HCT116 (cell line): ENCODE measurements at regions not wholly inside any gene's neighbourhood (a gene's known extent, or its start where the extent isn't known, plus 50 kb on each side); places are given as distances from the start of the nearest gene placed in this dataset.

Source experiments
- CEBPB ChIP-seq: IDR thresholded peaks from 2 replicates; pipeline ENCODE4 v1.6.1; 2012; ENCODE audit warnings: low read depth
- EGR1 ChIP-seq: IDR thresholded peaks from 2 replicates; pipeline ENCODE4 v1.6.1; 2012; ENCODE audit warnings: low read depth
- EZH2 ChIP-seq: fragments of 200-600 bp; sonication (generic); IDR thresholded peaks from 2 replicates; pipeline ENCODE4 v1.6.1; 2017; ENCODE audit warnings: antibody characterized with exemption, mixed run types
- EZH2phosphoT487 ChIP-seq: fragments of 200-600 bp; IDR thresholded peaks from 2 replicates; pipeline ENCODE4 v1.6.1; 2018; ENCODE audit warnings: antibody characterized with exemption, borderline replicate concordance
- POLR2A ChIP-seq: IDR thresholded peaks from 2 replicates; pipeline ENCODE4 v1.7.0; 2011; ENCODE audit warnings: borderline replicate concordance; ENCODE audit not compliant: insufficient read depth, insufficient read length; ENCODE audit errors: extremely low read depth
- SRF ChIP-seq: IDR thresholded peaks from 2 replicates; pipeline ENCODE4 v1.6.1; 2012; ENCODE audit warnings: low read depth
- YY1 ChIP-seq: IDR thresholded peaks from 2 replicates; pipeline ENCODE4 v1.6.1; 2011; ENCODE audit warnings: low read length, low read depth, moderate library complexity, mild to moderate bottlenecking; ENCODE audit not compliant: insufficient replicate concordance; ENCODE audit errors: extremely low read depth
- TF ChIP-seq, protein P1 (sequence below), 3 experiments: fragments of 200-600 bp in 1 of 3; sonication (generic) in 1 of 3; IDR thresholded peaks in 2 of 3; conservative IDR thresholded peaks in 1 of 3; 2 replicates each; pipeline ENCODE4 v1.5.1; 2012 to 2017; ENCODE audit warnings: low read depth in 2 of 3, low read length in 2 of 3, antibody characterized with exemption in 1 of 3, borderline replicate concordance in 1 of 3, control low read depth in 1 of 3, mild to moderate bottlenecking in 1 of 3, mixed read lengths in 1 of 3, mixed run types in 1 of 3, moderate library complexity in 1 of 3; ENCODE audit not compliant: insufficient read depth in 1 of 3
- TF ChIP-seq, protein P2 (sequence below): IDR thresholded peaks from 2 replicates; pipeline ENCODE4 v1.6.1; 2012
- TF ChIP-seq, protein P3 (sequence below): IDR thresholded peaks from 2 replicates; pipeline ENCODE4 v1.6.1; 2012; ENCODE audit warnings: low read depth

DNA sequence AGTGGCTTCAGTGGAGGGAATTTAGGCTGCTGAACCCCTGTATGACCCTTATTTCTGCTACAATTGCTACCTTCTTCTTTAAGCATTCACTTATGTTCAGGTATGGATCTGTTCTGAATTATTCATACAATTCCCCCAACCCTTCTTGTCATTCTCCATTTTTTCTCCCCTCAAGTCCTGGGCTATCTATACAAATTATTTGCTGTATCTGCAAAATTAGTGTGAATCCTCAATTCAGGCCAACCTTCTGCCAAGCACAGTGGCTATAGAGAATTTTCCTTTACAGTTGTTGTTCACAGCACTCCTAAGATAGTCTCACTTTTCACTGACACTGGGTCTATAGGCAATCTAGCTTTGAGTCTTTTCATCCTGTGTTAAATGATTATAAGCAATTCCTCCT, 119.2 kb upstream of the CNTN1 start:
- TF ChIP-seq, protein P1, sequence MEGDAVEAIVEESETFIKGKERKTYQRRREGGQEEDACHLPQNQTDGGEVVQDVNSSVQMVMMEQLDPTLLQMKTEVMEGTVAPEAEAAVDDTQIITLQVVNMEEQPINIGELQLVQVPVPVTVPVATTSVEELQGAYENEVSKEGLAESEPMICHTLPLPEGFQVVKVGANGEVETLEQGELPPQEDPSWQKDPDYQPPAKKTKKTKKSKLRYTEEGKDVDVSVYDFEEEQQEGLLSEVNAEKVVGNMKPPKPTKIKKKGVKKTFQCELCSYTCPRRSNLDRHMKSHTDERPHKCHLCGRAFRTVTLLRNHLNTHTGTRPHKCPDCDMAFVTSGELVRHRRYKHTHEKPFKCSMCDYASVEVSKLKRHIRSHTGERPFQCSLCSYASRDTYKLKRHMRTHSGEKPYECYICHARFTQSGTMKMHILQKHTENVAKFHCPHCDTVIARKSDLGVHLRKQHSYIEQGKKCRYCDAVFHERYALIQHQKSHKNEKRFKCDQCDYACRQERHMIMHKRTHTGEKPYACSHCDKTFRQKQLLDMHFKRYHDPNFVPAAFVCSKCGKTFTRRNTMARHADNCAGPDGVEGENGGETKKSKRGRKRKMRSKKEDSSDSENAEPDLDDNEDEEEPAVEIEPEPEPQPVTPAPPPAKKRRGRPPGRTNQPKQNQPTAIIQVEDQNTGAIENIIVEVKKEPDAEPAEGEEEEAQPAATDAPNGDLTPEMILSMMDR (IDR thresholded peaks at IDR 0.05 in 2 of 3, conservative IDR thresholded peaks at IDR 0.05 in 1 of 3; ENCODE audit: borderline replicate concordance in 1 of 3, insufficient read depth in 1 of 3, low read depth in 2 of 3, low read length in 2 of 3), result no peak
- TF ChIP-seq, protein P2, sequence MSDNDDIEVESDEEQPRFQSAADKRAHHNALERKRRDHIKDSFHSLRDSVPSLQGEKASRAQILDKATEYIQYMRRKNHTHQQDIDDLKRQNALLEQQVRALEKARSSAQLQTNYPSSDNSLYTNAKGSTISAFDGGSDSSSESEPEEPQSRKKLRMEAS, result no peak
- TF ChIP-seq, protein P3, sequence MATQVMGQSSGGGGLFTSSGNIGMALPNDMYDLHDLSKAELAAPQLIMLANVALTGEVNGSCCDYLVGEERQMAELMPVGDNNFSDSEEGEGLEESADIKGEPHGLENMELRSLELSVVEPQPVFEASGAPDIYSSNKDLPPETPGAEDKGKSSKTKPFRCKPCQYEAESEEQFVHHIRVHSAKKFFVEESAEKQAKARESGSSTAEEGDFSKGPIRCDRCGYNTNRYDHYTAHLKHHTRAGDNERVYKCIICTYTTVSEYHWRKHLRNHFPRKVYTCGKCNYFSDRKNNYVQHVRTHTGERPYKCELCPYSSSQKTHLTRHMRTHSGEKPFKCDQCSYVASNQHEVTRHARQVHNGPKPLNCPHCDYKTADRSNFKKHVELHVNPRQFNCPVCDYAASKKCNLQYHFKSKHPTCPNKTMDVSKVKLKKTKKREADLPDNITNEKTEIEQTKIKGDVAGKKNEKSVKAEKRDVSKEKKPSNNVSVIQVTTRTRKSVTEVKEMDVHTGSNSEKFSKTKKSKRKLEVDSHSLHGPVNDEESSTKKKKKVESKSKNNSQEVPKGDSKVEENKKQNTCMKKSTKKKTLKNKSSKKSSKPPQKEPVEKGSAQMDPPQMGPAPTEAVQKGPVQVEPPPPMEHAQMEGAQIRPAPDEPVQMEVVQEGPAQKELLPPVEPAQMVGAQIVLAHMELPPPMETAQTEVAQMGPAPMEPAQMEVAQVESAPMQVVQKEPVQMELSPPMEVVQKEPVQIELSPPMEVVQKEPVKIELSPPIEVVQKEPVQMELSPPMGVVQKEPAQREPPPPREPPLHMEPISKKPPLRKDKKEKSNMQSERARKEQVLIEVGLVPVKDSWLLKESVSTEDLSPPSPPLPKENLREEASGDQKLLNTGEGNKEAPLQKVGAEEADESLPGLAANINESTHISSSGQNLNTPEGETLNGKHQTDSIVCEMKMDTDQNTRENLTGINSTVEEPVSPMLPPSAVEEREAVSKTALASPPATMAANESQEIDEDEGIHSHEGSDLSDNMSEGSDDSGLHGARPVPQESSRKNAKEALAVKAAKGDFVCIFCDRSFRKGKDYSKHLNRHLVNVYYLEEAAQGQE, result no peak
- no peak for TF ChIP-seq EGR1
- no peak for TF ChIP-seq YY1
- TF ChIP-seq EZH2, result no peak
- no peak for TF ChIP-seq EZH2phosphoT487
- no peak for TF ChIP-seq POLR2A
- TF ChIP-seq SRF, result no peak
- TF ChIP-seq CEBPB, result no peak
